SH-SY5Y (cell line): ENCODE measurements at regions not wholly inside any gene's neighbourhood (a gene's known extent, or its start where the extent isn't known, plus 50 kb on each side); places are given as distances from the start of the nearest gene placed in this dataset.

ENCODE experiments used
- GATA2 ChIP-seq: IDR thresholded peaks from 2 replicates; pipeline ENCODE4 v1.6.1; 2011; ENCODE audit warnings: mild to moderate bottlenecking, low read depth, low read length
- GATA3 ChIP-seq: IDR thresholded peaks from 2 replicates; pipeline ENCODE4 v1.6.1; 2011; ENCODE audit warnings: low read depth, mild to moderate bottlenecking, low read length, moderate library complexity

DNA sequence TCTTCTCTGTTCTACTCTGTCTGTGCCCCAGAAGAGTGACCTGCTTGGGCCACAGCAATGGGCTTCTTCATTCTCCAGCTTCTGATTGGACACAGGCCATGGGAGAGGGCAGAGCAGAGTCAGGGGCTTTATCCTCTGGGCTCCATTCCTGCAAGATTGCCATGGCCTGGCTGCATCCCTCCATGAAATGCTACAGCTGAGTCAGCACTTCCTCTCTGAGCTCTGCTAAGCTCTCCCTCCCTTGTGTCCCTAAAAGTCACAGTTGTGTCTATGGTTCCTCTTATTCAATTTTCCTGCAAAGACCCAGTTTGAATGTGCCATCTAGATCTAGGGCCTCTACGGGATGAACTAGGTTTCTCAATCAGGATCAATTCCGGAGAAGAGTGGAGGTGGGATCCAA, 903.8 kb downstream of the TYW1 start:
- TF ChIP-seq GATA3 = no peak
- no peak for TF ChIP-seq GATA2

DNA sequence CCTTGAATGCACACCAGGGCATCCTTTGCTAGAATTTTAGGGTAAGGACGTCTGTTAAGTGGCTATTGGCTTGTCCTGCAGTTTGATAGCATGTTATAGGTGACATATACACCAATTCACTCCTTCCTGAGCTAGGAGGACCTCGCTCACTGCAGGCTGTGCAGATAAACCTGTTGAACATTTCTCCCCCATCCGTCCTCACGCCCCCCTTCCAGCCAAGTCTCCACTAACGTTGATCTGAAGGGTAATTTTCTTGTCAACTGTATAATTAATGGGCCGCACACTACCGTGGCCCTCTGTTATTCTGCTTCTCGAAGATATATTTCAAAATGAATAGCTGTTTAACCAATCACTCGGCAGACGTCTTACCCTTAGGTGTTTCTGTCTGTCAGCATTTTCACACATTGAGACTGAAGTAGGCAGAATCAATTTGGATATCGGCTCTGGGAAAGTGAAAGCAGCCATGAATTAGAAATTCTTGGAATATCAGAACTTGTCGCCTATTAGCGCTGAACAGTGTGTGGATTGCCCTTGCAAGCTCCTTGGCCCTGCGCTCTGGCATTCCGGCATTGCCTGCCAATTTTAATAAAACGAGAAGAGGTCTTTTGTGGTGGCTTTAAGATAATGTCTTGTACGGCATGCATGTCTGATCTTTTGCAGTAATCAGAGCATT, 905.3 kb downstream of the TYW1 start:
- TF ChIP-seq GATA2 (no peak), GATA3 (no peak)

DNA sequence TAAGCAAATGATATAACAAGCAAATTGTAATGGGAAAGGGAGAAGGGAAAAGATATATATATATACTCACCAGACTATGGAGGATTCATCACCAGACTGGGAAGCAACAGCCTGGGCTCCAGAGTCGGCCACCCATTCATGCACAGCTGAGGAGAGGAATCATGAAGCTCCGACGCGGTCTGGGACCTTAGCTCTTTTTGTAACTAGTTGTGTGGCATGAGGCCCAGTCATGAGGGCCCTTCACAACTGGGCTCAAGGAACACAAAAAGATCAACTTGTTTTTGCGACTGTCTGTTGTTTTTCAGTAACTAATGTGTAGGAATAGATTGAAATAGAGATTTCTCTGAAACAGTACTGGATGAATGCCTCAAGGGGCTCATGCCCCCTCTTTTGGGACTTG, 911.2 kb downstream of the TYW1 start:
- TF ChIP-seq GATA3 (no peak), GATA2 (no peak)

DNA sequence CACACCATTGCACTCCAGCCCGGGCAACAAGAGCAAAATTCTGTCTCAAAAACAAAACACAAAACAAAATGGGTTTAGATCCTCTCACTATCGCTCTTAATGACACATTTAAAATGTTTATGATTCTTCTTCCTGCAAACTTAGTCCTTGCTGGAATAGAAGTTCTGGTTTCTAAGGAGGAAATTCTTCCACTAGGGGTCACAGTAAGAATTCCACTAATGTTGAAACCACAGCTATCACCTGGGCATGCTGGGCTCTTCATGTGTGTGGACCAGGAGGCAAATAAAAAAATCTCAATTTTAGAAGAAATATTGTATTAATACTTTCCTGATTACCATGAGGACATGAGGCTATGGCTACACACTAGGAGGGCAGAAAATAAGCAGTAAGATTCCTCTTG, 915.8 kb downstream of the TYW1 start:
- TF ChIP-seq GATA3 (no peak), GATA2 (no peak)

DNA sequence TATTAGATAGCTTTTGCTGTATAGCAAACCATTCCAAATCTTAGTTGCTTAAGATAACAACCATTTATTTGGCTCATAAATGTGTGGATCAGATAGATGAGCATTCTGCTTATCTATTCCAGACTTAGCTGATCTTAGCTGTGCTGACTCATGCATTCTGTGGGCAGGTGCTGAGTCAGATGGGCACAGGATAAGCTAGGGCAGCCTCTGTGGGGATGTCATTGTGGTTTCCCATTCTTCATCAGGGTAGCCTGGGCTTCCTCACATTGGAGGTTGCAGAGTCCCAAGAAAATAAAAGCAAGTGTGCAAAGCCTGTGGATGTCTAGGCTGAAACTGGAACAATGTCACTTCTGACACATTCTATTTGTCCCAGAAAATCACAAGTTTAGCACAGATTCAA, 917.0 kb downstream of the TYW1 start:
- TF ChIP-seq GATA2 = 0 out of 2 replicates have a peak, but pooled peaks have one; percentile 16
- TF ChIP-seq GATA3 = no peak

DNA sequence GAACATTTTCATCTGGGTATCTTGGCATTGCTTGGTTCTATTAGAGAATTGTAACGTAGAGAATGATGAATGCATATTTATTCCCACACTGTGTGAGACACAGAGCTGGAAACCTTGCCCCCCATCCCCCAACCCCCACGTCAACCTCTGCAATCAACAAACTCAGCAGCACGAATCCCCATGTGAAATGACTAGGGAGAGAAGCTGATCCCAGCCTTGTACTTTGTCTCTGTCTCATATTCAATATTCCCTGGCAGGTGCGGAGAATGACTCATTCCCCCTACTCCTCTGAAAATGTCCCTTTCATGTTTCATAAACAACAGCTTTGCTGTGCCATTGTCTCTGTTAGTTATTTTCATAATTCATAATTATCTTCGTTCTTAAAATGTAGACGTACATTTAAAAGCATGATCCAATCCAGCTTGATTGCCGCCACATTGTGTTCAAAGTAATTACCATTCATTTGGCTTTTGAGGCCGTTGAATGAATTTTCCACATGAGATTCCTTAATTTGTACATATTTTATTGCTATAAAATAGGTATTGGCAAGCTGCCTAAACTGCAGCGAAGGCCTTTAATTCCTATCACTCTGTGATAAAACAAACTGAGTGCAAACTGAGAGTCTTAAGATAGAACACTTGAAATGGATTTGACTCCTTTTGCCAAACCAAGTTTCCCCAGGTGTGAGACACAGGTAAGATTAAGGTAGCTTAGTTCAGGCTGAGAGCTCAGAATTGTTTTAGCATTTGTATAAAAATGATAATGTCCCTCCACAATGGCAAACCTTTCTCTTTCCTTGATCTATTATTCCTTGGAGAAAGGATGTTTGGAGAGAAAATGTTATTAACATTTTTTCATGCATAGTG, 920.2 kb downstream of the TYW1 start:
- TF ChIP-seq GATA2 = no peak
- no peak for TF ChIP-seq GATA3

DNA sequence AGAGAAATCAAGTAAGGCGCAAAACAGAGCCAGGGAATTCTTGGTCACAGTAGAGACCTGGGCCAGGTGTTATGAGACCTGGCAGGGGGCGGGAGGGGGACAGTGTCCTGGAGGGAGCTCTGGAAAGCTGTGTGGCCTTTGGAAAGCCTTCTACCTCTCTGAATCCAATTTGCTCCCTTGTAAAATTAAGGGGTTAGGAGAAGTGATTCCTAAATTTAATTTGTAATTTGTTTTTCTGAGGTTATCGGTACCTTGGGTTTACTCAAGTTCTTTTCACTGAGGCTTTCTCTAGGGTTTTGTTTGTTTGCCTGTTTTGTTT, 920.8 kb downstream of the TYW1 start:
- TF ChIP-seq GATA2 = no peak
- no peak for TF ChIP-seq GATA3

DNA sequence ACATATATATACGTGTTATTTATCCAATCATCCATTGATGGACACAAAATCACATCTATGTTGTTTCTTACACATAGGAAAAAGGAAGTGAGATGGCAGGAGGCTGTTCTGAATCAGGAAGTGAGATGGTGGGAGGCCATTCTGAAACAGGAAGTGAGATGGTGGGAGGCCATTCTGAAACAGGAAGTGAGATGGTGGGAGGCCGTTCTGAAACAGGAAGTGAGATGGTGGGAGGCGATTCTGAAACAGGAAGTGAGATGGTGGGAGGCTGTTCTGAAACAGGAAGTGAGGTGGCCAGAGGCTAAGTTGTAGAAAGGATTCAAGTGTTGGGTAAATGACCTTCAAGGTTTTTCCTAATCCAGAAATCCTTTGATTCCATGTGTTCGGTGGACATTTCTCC, 921.5 kb downstream of the TYW1 start:
- TF ChIP-seq GATA2 (no peak), GATA3 (no peak)

DNA sequence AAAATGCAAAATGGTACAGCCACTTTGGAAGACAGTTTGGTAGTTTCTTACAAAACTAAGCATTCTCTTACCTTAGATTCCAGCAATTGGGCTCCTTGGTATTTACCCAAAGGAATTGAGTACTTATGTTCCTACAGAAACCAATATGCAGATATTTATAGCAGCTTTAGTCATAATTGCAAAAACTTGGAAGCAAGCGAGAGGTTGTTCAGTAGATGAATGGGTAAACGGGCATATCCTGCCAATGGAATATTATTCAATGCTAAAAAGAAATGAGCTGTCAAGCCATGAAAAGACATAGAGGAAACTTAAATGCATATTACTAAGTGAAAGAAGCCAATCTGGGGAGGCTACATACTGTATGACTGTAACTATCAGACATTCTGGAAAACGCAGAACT, 926.7 kb downstream of the TYW1 start:
- no peak for TF ChIP-seq GATA3
- no peak for TF ChIP-seq GATA2

DNA sequence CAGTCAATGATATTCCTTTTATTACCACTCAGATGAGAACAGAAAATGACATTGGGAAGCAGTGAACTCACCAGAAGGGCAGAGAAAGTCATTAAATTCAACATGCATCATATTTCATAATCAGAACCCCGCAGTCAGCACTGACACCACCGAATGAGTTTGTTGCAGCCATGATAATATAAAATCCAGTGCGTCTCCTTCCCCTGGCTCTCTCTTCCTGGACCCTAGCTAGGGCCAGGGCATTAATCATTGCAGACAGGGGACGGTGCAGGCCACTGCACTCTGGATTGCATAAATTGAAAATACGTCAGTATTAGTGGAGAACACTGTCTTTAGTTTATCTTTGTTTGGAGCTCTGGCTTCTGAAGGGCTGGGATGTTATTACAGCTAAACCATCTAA, 931.5 kb downstream of the TYW1 start:
- no peak for TF ChIP-seq GATA3

DNA sequence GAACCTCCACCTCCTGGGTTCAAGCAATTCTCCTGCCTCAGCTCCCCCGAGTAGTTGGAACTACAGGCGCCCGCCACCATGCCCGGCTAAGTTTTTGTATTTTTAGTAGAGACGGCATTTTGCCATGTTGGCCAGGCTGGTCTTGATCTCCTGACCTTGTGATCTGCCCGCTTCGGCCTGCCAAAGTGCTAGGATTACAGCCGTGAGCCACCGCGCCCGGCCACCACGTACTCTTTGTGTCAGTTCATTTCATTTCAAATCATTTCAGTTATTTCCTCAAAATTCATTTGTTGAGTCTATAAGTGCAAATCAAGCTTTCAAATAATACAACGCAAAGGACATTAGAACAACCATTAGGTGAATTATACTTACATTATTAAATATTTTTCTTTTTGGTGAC, 943.8 kb downstream of the TYW1 start:
- no peak for TF ChIP-seq GATA3
- no peak for TF ChIP-seq GATA2

DNA sequence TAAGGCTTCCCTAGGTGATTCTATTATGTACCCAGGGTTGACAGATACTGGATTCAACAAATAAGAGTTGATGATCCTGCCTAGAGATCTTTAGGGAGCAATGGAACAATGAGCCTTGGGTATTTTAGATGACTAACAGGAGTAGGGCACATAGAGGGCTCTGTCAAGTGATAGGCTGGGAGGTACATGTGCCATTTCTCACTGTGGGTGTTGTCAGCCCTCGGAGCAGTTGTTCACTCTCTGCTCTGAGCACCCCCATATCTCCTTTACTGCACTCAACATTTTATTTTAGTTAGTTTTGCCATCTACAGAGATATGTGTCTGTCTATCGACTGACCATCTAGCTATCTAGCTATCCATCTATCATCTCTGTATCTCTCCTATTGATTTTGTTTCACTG, 950.6 kb downstream of the TYW1 start:
- TF ChIP-seq GATA3 = no peak
- TF ChIP-seq GATA2 = no peak

DNA sequence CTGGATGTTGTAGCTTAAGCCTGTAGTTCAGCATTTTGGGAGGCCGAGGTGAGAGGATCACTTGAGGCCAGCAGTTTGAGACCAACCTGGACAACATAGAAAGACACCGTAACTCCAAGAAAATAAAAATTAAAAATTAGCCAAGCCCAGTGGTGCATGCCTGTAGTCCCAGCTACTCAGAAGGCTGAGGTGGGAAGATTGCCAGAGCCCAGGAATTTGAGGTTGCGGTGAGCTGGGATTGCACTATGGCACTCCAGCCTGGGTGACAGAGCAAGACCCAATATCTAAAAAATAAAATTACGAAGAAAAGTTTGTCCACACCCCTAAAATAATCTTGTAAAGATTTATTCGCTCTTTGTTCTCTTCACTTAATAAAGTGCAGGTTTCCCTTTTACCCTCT, 951.0 kb downstream of the TYW1 start:
- TF ChIP-seq GATA2 (no peak), GATA3 (no peak)

DNA sequence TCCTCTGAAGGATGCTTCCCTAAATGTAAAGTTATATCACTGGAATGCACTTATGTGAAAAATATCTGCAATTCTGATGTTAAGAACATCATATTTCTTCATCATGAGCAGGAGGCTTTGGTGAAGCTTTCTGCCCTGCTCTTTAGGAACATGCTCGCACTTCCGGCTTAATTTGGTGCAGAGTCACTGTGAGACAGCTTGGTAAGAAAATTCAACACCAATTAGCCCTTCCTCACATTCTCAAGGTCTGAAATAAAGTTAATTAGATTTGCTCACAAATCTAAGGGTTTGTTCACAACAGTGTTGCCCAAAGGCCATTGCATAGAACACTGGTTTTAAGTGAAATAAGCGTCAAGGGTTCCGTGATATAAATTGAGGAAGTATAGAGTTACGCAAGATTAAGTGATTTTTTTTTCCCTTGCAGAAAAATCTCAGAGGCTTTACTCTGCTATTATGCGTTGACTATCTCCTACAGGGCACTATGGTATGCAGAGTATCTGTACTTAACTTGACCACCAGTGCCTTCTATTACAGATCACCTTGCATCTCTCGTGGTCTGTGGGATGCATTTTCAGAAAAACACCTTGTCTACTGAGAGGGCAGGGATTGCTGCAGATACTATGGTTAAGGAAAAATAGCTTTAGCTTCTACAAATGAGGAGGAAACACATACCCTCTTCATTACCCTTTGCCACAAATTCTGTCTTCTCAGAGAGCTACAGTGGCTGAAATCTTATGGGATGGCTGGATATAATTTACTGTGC, 953.9 kb downstream of the TYW1 start:
- TF ChIP-seq GATA2 (no peak), GATA3 (no peak)

DNA sequence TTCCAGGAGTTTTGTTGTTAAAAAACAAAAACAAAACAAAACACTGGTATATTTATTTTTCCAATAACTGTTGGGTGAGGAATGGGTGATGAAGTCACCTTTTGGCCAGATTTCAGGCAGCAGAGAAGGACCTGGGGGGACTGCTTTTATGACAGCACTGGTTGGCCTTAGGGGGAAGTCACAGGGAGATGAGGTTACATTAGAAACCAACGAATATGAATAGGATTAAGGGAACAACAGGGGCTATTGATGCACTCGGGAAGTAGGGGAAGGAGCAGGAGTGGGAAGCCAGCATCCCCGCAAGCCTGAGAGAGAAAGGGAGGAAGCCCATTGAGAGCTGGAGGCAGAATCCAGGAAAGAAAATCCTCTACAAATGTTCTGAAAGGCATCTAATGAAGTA, 958.4 kb downstream of the TYW1 start:
- TF ChIP-seq GATA2 (no peak), GATA3 (no peak)
